OCI-LY3 (cell line): ENCODE measurements at regions not wholly inside any gene's neighbourhood (a gene's known extent, or its start where the extent isn't known, plus 50 kb on each side); places are given as distances from the start of the nearest gene placed in this dataset.

Experiments used
- H2AFZ ChIP-seq: fragments of 200-600, 300-600 bp; shearing (Covaris generic); 2 replicates; pipeline ENCODE4 v1.6.0; 2014; ENCODE audit warnings: antibody characterized with exemption, low read depth, low read length
- H3K27ac ChIP-seq: fragments of 200-600, 300-600 bp; sonication (generic); 2 replicates; pipeline ENCODE4 v1.5.1; 2014; ENCODE audit warnings: mild to moderate bottlenecking, low read length, moderate library complexity, mixed read lengths
- H3K27me3 ChIP-seq: fragments of 200-600, 300-600 bp; sonication (generic); 2 replicates; pipeline ENCODE4 v1.6.1; 2014; ENCODE audit warnings: low read depth, low read length, mixed read lengths
- H3K36me3 ChIP-seq: fragments of 200-600, 300-600 bp; sonication (generic); replicated peaks from 2 replicates; pipeline ENCODE3; 2014; ENCODE audit warnings: low read depth, low read length, mixed read lengths
- H3K4me1 ChIP-seq: fragments of 300-600, 200-600 bp; sonication (generic); 2 replicates; pipeline ENCODE4 v1.6.1; 2014; ENCODE audit warnings: low read length, mixed read lengths
- H3K4me2 ChIP-seq: fragments of 200-600, 300-600 bp; sonication (generic); 2 replicates; pipeline ENCODE4 v1.6.1; 2014; ENCODE audit warnings: low read length, mixed read lengths
- H3K4me3 ChIP-seq: fragments of 300-600, 200-600 bp; sonication (generic); 2 replicates; pipeline ENCODE4 v1.5.1; 2014; ENCODE audit warnings: antibody characterized with exemption, mild to moderate bottlenecking, low read length, moderate library complexity
- H3K79me2 ChIP-seq: fragments of 300-600, 200-600 bp; shearing (Covaris generic); 2 replicates; pipeline ENCODE4 v1.6.1; 2014; ENCODE audit warnings: mild to moderate bottlenecking, low read length, mixed read lengths
- H3K9ac ChIP-seq: fragments of 300-600, 200-600 bp; shearing (Covaris generic); 2 replicates; pipeline ENCODE4 v1.6.0; 2014; ENCODE audit warnings: mild to moderate bottlenecking, low read length, moderate library complexity
- H3K9me3 ChIP-seq: fragments of 200-600, 300-600 bp; shearing (Covaris generic); 2 replicates; pipeline ENCODE4 v1.6.1; 2014; ENCODE audit warnings: low read length, mixed read lengths; ENCODE audit not compliant: insufficient read depth
- H4K20me1 ChIP-seq: fragments of 200-600, 300-600 bp; sonication (generic); 2 replicates; pipeline ENCODE4 v1.6.1; 2016; ENCODE audit warnings: low read length, mixed read lengths; ENCODE audit not compliant: insufficient read depth
- CTCF ChIP-seq: fragments of 200-600, 300-600 bp; sonication (generic); IDR thresholded peaks from 2 replicates; pipeline ENCODE4 v1.5.1; 2014; ENCODE audit warnings: antibody characterized with exemption, low read length, low read depth
- EZH2phosphoT487 ChIP-seq: fragments of 200-600 bp; shearing (Covaris generic); IDR thresholded peaks from 2 replicates; pipeline ENCODE4 v1.6.1; 2018; ENCODE audit warnings: antibody characterized with exemption, mixed run types, low read depth

DNA sequence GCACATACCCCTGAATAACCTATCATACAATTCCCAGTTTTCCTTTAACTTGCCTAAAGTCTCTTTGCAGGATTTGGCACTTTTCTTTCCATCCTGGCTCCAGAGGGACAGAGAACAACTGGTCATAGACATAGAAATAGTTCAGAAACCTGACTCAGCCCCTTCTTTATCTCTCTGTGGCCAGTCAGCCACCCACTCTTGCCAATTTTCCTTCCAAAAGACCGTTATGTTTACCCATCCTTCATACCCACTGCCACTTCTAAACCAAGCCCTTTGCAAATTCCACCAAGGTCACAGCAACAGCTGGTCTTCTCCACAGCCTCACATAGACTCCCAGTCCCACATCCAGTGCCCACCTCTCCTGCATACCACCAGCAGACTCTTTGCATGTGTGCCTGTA lies 127.2 kb upstream of the FGGY start:
- Histone ChIP-seq H3K36me3 (no peaks in the 10 kb centered on the region), H3K9ac (no peak overlapping the region), H4K20me1 (no peaks in the 10 kb centered on the region), H3K9me3 (no peaks in the 10 kb centered on the region), H3K4me2 (no peak overlapping the region), H2AFZ (no peak overlapping the region), H3K27ac (no peak overlapping the region), H3K79me2 (no peaks in the 10 kb centered on the region), H3K27me3 (no peaks in the 10 kb centered on the region), H3K4me3 (no peak overlapping the region), H3K4me1 (no peaks in the 10 kb centered on the region)
- TF ChIP-seq EZH2phosphoT487 (no peak), CTCF (no peak)

GRCh38 chr1:59170659-59171058 lies 126.2 kb upstream of the FGGY start:
- no peaks in the 10 kb centered on the region for H3K79me2 ChIP-seq
- H4K20me1 ChIP-seq = no peaks in the 10 kb centered on the region
- TF ChIP-seq EZH2phosphoT487 = no peak
- TF ChIP-seq CTCF = no peak
- no peak overlapping the region for H3K27ac ChIP-seq
- no peaks in the 10 kb centered on the region for H3K27me3 ChIP-seq
- no peaks in the 10 kb centered on the region for H3K4me1 ChIP-seq
- no peaks in the 10 kb centered on the region for H3K9me3 ChIP-seq
- no peak overlapping the region for H3K9ac ChIP-seq
- H3K36me3 ChIP-seq = no peaks in the 10 kb centered on the region
- H2AFZ ChIP-seq = no peak overlapping the region
- H3K4me3 ChIP-seq = no peak overlapping the region
- no peak overlapping the region for H3K4me2 ChIP-seq

- no peak overlapping the region for H3K4me3 ChIP-seq
- H3K79me2 ChIP-seq = no peaks in the 10 kb centered on the region
- no peaks in the 10 kb centered on the region for H3K9me3 ChIP-seq
- no peaks in the 10 kb centered on the region for H3K36me3 ChIP-seq
- H3K27ac ChIP-seq = no peak overlapping the region
- H2AFZ ChIP-seq = no peak overlapping the region
- TF ChIP-seq CTCF = no peak
- no peak for TF ChIP-seq EZH2phosphoT487
- H3K27me3 ChIP-seq = no peaks in the 10 kb centered on the region
- no peaks in the 10 kb centered on the region for H4K20me1 ChIP-seq
- no peaks in the 10 kb centered on the region for H3K4me1 ChIP-seq
- no peak overlapping the region for H3K9ac ChIP-seq
- H3K4me2 ChIP-seq = no peak overlapping the region
Observed at GRCh38 chr1:59171788-59172187, 125.1 kb upstream of the FGGY start.

DNA sequence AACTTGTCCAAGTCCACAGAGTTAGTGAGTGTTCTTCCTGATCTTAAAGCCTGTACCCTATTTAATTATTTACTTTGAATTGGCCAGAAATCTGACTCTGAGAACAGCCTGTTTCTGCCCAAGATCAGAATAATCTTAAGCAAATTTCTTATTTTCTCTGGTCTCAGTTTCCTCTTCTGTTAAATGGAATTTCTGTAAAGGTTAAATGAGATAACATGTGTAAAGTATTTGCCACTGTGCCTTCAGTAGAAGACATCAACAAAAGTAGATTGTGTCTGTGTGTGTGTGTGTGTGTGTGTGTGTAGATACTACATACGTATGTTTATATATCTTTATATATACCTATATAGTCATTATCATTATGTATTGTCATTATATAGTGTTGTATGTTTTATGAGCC lies 124.2 kb upstream of the FGGY start:
- no peak overlapping the region for H3K4me3 ChIP-seq
- no peaks in the 10 kb centered on the region for H3K9me3 ChIP-seq
- no peak overlapping the region for H2AFZ ChIP-seq
- no peak overlapping the region for H3K9ac ChIP-seq
- H3K4me1 ChIP-seq = no peaks in the 10 kb centered on the region
- no peak for TF ChIP-seq EZH2phosphoT487
- TF ChIP-seq CTCF = no peak
- no peak overlapping the region for H3K4me2 ChIP-seq
- H3K36me3 ChIP-seq = no peaks in the 10 kb centered on the region
- no peak overlapping the region for H3K27ac ChIP-seq
- H3K79me2 ChIP-seq = no peaks in the 10 kb centered on the region
- no peaks in the 10 kb centered on the region for H4K20me1 ChIP-seq
- no peaks in the 10 kb centered on the region for H3K27me3 ChIP-seq
